RWPE2 (cell line): ENCODE measurements at regions not wholly inside any gene's neighbourhood (a gene's known extent, or its start where the extent isn't known, plus 50 kb on each side); places are given as distances from the start of the nearest gene placed in this dataset.

Source experiments
- ATAC-seq: fragments of 200-7000 bp; cut with Tn5 transposase; 3 replicates; pipeline ENCODE4 v1.9.1; 2021; ENCODE audit warnings: low read depth
- DNase-seq: peaks from one replicate; pipeline ENCODE4 v3.0.0-alpha.2; 2020; ENCODE audit warnings: low spot score
- H3K27ac ChIP-seq: fragments of 450-650 bp; 2 replicates; pipeline ENCODE4 v1.5.1; 2017; ENCODE audit warnings: mild to moderate bottlenecking; ENCODE audit not compliant: poor library complexity, severe bottlenecking
- H3K27me3 ChIP-seq: fragments of 250-450 bp; sonication (Bioruptor Pico); 2 replicates; pipeline ENCODE4 v1.5.1; 2021; ENCODE audit warnings: mild to moderate bottlenecking, moderate library complexity; ENCODE audit not compliant: insufficient read depth, poor library complexity, severe bottlenecking
- H3K36me3 ChIP-seq: fragments of 250-450 bp; sonication (Bioruptor Pico); 2 replicates; pipeline ENCODE4 v1.5.1; 2020; ENCODE audit warnings: low read depth, mild to moderate bottlenecking, moderate library complexity
- H3K4me1 ChIP-seq: fragments of 250-450 bp; sonication (Bioruptor Pico); 2 replicates; pipeline ENCODE4 v1.5.1; 2021; ENCODE audit warnings: mild to moderate bottlenecking, moderate library complexity; ENCODE audit not compliant: insufficient read depth, poor library complexity, severe bottlenecking
- H3K4me3 ChIP-seq: fragments of 250-450 bp; sonication (Bioruptor Pico); 2 replicates; pipeline ENCODE4 v1.5.1; 2021; ENCODE audit warnings: mild to moderate bottlenecking, moderate library complexity; ENCODE audit not compliant: severe bottlenecking
- H3K9me3 ChIP-seq: fragments of 250-450 bp; sonication (Bioruptor Pico); 2 replicates; pipeline ENCODE4 v1.5.1; 2021; ENCODE audit warnings: mild to moderate bottlenecking, moderate library complexity; ENCODE audit not compliant: severe bottlenecking
- TF ChIP-seq, protein P1 (sequence below): fragments of 450-650 bp; IDR thresholded peaks from one replicate; pipeline ENCODE4 v1.5.1; 2017; ENCODE audit warnings: mild to moderate bottlenecking, moderate library complexity; ENCODE audit not compliant: poor library complexity, severe bottlenecking

DNA sequence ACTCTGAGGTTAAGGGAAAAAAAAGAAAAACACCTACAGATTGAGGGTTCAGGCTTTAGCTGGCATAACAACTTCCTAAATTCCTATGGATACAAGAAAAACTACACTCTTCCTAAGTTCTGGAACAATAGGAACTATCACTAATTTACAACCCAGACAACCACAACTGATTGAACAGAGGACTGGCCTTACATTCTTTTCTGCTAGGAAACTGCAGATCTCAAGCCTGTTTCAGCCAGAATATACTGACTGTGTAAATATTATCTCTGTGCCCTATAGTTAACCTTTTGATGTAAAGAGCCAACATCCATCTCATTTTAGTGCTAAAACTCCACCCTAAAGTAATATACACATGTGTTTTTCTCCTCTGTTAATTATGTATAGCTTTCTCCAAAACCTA is 1186.5 kb upstream of the TMPRSS15 start:
- H3K4me1 ChIP-seq = no peaks in the 10 kb centered on the region
- DNase-seq = no peak
- no peak for ATAC-seq
- H3K27me3 ChIP-seq = peaks cover 11% of the 10 kb centered on the region
- TF ChIP-seq, protein P1, sequence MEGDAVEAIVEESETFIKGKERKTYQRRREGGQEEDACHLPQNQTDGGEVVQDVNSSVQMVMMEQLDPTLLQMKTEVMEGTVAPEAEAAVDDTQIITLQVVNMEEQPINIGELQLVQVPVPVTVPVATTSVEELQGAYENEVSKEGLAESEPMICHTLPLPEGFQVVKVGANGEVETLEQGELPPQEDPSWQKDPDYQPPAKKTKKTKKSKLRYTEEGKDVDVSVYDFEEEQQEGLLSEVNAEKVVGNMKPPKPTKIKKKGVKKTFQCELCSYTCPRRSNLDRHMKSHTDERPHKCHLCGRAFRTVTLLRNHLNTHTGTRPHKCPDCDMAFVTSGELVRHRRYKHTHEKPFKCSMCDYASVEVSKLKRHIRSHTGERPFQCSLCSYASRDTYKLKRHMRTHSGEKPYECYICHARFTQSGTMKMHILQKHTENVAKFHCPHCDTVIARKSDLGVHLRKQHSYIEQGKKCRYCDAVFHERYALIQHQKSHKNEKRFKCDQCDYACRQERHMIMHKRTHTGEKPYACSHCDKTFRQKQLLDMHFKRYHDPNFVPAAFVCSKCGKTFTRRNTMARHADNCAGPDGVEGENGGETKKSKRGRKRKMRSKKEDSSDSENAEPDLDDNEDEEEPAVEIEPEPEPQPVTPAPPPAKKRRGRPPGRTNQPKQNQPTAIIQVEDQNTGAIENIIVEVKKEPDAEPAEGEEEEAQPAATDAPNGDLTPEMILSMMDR = no peak
- no peak overlapping the region for H3K27ac ChIP-seq
- no peaks in the 10 kb centered on the region for H3K36me3 ChIP-seq
- no peak overlapping the region for H3K4me3 ChIP-seq
- H3K9me3 ChIP-seq = no peaks in the 10 kb centered on the region

DNA sequence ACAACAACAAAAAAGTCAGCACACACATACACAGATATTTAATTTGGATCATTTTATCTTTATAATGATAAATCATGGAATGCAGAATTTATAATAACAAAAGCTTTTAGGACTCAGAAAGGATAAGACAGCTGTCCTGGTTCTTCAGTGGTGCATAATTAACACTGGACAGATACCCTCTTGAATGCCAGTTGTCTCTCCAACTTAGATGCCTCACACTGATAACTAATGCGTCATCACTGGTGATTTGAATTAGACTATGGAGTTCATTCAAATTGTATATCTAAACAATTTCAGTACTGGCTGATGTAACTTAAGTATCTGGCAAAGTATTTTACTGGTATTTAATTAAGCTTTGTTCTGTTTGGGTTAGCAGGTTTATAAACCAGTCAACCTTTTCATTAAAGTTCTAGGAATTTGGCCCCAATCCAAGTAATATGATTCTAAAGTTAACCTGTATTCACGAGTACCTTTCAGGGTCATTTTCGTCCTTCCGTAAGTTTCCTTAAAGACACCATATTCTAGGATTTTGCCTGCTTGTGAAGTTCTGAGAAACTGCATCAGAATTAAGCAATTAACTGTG is 1199.5 kb upstream of the TMPRSS15 start:
- Histone ChIP-seq H3K27me3 (peaks cover 26% of the 10 kb centered on the region), H3K9me3 (no peaks in the 10 kb centered on the region), H3K27ac (no peak overlapping the region), H3K4me3 (no peak overlapping the region), H3K4me1 (no peaks in the 10 kb centered on the region), H3K36me3 (no peaks in the 10 kb centered on the region)
- DNase-seq (no peak), ATAC-seq (no peak)
- TF ChIP-seq, protein P1 = no peak

DNA sequence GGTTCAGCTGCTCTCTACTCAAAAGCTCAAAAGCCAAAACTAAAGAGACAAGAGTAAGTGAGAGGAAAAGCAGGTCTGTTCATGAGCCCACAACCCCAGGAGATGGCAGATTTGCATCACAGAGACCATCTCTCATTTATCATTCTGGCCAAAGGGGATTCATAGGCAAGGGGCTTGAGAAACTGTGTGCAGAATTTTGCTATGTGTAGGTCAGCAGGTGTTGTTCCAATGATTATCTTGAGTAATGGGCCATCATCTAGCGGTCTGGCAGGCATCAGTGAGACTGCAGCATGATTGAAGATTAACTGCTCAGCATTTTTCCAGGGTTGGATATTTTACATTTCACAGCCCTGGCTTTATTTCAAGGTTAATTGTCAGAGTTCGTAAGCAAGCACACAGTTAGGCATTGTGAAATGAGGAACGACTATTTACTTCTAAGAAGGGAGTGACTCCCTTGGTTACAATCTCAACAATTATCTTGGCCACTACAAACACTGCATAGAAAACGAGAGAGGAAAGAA is 1204.6 kb upstream of the TMPRSS15 start:
- H3K27ac ChIP-seq = no peak overlapping the region
- TF ChIP-seq, protein P1 = no peak
- DNase-seq (no peak), ATAC-seq (no peak)
- H3K4me1 ChIP-seq = no peaks in the 10 kb centered on the region
- H3K9me3 ChIP-seq = no peaks in the 10 kb centered on the region
- H3K36me3 ChIP-seq = no peaks in the 10 kb centered on the region
- peaks cover 30% of the 10 kb centered on the region for H3K27me3 ChIP-seq
- H3K4me3 ChIP-seq = no peak overlapping the region

DNA sequence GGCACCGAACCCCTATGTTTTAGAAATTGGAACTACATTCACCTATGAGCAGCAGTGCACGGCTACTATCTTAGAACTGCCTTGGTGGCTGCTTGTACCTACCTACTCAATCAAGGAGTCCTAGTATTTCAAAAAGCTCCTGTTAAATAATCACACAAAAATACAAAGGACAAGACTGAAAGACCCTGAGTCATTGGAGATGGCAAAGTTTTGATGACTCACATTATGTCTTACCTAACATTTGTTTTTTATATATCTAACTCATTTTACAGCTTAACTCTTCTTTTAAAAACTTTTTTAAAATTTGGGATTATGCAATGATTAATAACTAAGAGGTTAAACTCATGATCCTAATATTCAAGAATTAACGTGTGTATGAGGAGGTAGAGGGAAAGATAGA is 1206.0 kb upstream of the TMPRSS15 start:
- Histone ChIP-seq H3K36me3 (no peaks in the 10 kb centered on the region), H3K27ac (no peak overlapping the region), H3K4me3 (no peak overlapping the region), H3K4me1 (no peaks in the 10 kb centered on the region), H3K27me3 (peaks cover 29% of the 10 kb centered on the region), H3K9me3 (no peaks in the 10 kb centered on the region)
- no peak for DNase-seq
- TF ChIP-seq, protein P1 = no peak
- no peak for ATAC-seq

DNA sequence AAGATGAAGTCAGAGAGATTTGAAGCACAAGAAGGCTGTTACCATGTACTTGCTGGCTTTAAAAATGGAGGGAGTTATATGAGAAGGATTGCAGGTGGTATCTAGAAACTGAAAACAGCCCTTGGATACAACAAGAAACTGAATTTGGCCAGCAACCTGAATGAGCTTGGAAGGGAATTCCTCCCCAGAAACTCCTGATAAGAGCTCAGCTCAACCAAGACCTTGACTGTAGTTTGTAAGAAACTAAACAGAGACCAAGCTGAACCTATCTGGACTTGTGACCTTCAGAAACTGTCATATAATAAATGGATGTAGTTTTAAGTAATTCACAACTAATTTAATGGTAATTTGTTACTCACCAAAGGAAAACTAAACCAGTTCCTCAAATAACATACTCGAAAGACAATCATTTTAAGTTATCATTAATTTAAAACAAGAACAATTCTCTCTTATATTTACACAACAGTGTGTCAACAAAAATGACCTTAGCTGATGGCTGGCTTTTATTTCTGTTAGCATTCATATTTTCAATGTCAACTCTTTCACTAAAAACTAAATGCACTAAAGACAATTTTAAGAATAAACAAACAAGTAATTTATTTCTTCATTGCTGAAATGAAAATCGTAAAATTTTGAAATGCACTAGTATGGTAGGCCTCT is 1218.4 kb upstream of the TMPRSS15 start:
- TF ChIP-seq, protein P1 = no peak
- Histone ChIP-seq H3K27ac (no peak overlapping the region), H3K27me3 (peaks cover 11% of the 10 kb centered on the region), H3K36me3 (no peaks in the 10 kb centered on the region), H3K4me3 (no peak overlapping the region), H3K9me3 (no peaks in the 10 kb centered on the region), H3K4me1 (no peaks in the 10 kb centered on the region)
- ATAC-seq = no peak
- no peak for DNase-seq
